ENCODE measurements at regions not wholly inside any gene's neighbourhood (a gene's known extent, or its start where the extent isn't known, plus 50 kb on each side); places are given as distances from the start of the nearest gene placed in this dataset.

- TF ChIP-seq CTCF (IDR thresholded peaks at IDR 0.05) (no peak), POLR2A (IDR thresholded peaks at IDR 0.05) (no peak), POLR2AphosphoS5 (IDR thresholded peaks at IDR 0.05) (no peak)
Observed at GRCh38 chr11:116374085-116374484, 398.7 kb downstream of the BUD13 start.

Data from gastroesophageal sphincter (tissue), 3 donors.